IMR-90 (cell line): ENCODE measurements at regions not wholly inside any gene's neighbourhood (a gene's known extent, or its start where the extent isn't known, plus 50 kb on each side); places are given as distances from the start of the nearest gene placed in this dataset.

Experiments used
- ATAC-seq: fragments of 200-7000 bp; cut with Tn5 transposase; 2 replicates; pipeline ENCODE4 v1.9.1; 2020; ENCODE audit warnings: low read depth, mild to moderate bottlenecking, moderate library complexity
- BruUV-seq: library from RNA; stranded (reverse); fragments of 400-500 nt; replicated peaks from 2 replicates; lab custom pipeline; 2021; lab: Mats Ljungman, UMichigan
- CTCF ChIA-PET: fragments of 300-600 bp; formaldehyde crosslinking; extraction: SDS; loops from one replicate; lab custom pipeline; 2021; ENCODE audit warnings: antibody characterized with exemption; lab: Yijun Ruan, JAX
- POLR2A ChIA-PET: fragments of 300-600 bp; sonication (Branson Sonifier 250); formaldehyde crosslinking; loops from one replicate; lab custom pipeline; 2022; ENCODE audit warnings: antibody characterized with exemption; ENCODE audit not compliant: unreplicated experiment; lab: Charles Lee
- DNase-seq: peaks from one replicate; pipeline ENCODE4 v3.0.0; 2013
- H2AFZ ChIP-seq: replicated peaks from 2 replicates; pipeline ENCODE3; 2013; ENCODE audit warnings: low read length, mild to moderate bottlenecking; ENCODE audit not compliant: poor library complexity
- H2AK5ac ChIP-seq: 2 replicates; pipeline ENCODE4 v1.6.1; 2013; ENCODE audit warnings: low read depth, low read length, inconsistent platforms
- H2AK9ac ChIP-seq: replicated peaks from 2 replicates; pipeline ENCODE3; 2013; ENCODE audit warnings: mild to moderate bottlenecking, low read depth, low read length, moderate library complexity; ENCODE audit not compliant: poor library complexity
- H2BK120ac ChIP-seq: 2 replicates; pipeline ENCODE4 v1.6.1; 2013; ENCODE audit warnings: low read depth, low read length, inconsistent platforms
- H2BK15ac ChIP-seq: 3 replicates; pipeline ENCODE4 v1.6.1; 2013; ENCODE audit warnings: low read depth, low read length, inconsistent platforms
- H2BK20ac ChIP-seq: 2 replicates; pipeline ENCODE4 v1.6.1; 2013; ENCODE audit warnings: low read depth, mild to moderate bottlenecking, inconsistent platforms, low read length, moderate library complexity
- H2BK5ac ChIP-seq: 2 replicates; pipeline ENCODE4 v1.6.1; 2013; ENCODE audit warnings: mild to moderate bottlenecking, low read depth, low read length, inconsistent platforms; ENCODE audit not compliant: poor library complexity, severe bottlenecking
- H3K14ac ChIP-seq: replicated peaks from 2 replicates; pipeline ENCODE4 v1.6.1; 2013; ENCODE audit warnings: low read depth, low read length, inconsistent platforms
- H3K18ac ChIP-seq: 2 replicates; pipeline ENCODE4 v1.6.1; 2013; ENCODE audit warnings: low read depth, low read length, control low read depth
- H3K23ac ChIP-seq: 2 replicates; pipeline ENCODE4 v1.6.1; 2013; ENCODE audit warnings: low read depth, low read length, inconsistent platforms
- H3K27ac ChIP-seq: 2 replicates; pipeline ENCODE4 v1.5.1; 2013; ENCODE audit warnings: mild to moderate bottlenecking, control low read depth, low read length; ENCODE audit not compliant: insufficient read depth
- H3K27me3 ChIP-seq: 2 replicates; pipeline ENCODE4 v1.6.1; 2013; ENCODE audit warnings: low read length; ENCODE audit not compliant: control insufficient read depth, insufficient read depth
- H3K36me3 ChIP-seq: 2 replicates; pipeline ENCODE4 v1.6.1; 2013; ENCODE audit warnings: low read length, mixed read lengths; ENCODE audit not compliant: control insufficient read depth, insufficient read depth
- H3K4ac ChIP-seq: 2 replicates; pipeline ENCODE4 v1.6.1; 2013; ENCODE audit warnings: low read depth, low read length, inconsistent platforms
- H3K4me1 ChIP-seq: 2 replicates; pipeline ENCODE4 v1.6.1; 2013; ENCODE audit warnings: low read length, mixed read lengths; ENCODE audit not compliant: control insufficient read depth, insufficient read depth
- H3K4me2 ChIP-seq: 2 replicates; pipeline ENCODE4 v1.6.1; 2013; ENCODE audit warnings: low read depth, mild to moderate bottlenecking, control low read depth, low read length, moderate library complexity
- H3K4me3 ChIP-seq: 2 replicates; pipeline ENCODE4 v1.5.1; 2013; ENCODE audit warnings: low read depth, mild to moderate bottlenecking, control low read depth, low read length, moderate library complexity; ENCODE audit not compliant: insufficient read depth
- H3K56ac ChIP-seq: 2 replicates; pipeline ENCODE4 v1.6.1; 2013; ENCODE audit warnings: low read length, inconsistent platforms; ENCODE audit not compliant: insufficient read depth; ENCODE audit errors: extremely low read depth
- H3K79me1 ChIP-seq, 2 experiments: 2 replicates each; pipeline ENCODE4 v1.6.1; 2013; ENCODE audit warnings: low read length in 2 of 2, inconsistent platforms in 1 of 2, low read depth in 1 of 2
- H3K9ac ChIP-seq: 2 replicates; pipeline ENCODE4 v1.6.1; 2013; ENCODE audit warnings: low read depth, low read length, control low read depth
- H3K9me1 ChIP-seq: 2 replicates; pipeline ENCODE4 v1.6.1; 2013; ENCODE audit warnings: low read length, inconsistent platforms; ENCODE audit not compliant: insufficient read depth
- H3K9me3 ChIP-seq: 2 replicates; pipeline ENCODE4 v1.6.1; 2013; ENCODE audit warnings: low read length; ENCODE audit not compliant: control insufficient read depth, insufficient read depth
- H4K20me1 ChIP-seq: 2 replicates; pipeline ENCODE4 v1.6.1; 2013; ENCODE audit warnings: low read length, inconsistent platforms; ENCODE audit not compliant: insufficient read depth
- H4K5ac ChIP-seq: 2 replicates; pipeline ENCODE4 v1.6.1; 2013; ENCODE audit warnings: mild to moderate bottlenecking, low read depth, low read length, control low read depth
- H4K8ac ChIP-seq, 2 experiments: 2 replicates each; pipeline ENCODE4 v1.6.1; 2013; ENCODE audit warnings: low read depth in 2 of 2, low read length in 2 of 2, control low read depth in 1 of 2, inconsistent platforms in 1 of 2
- H4K91ac ChIP-seq: 2 replicates; pipeline ENCODE4 v1.6.1; 2013; ENCODE audit warnings: low read depth, low read length, inconsistent platforms; ENCODE audit not compliant: insufficient read depth
- BHLHE40 ChIP-seq: fragments of 150-350 bp; IDR thresholded peaks from 2 replicates; pipeline ENCODE4 v1.6.1; 2016; ENCODE audit warnings: mild to moderate bottlenecking, low read depth, low read length
- CHD1 ChIP-seq: IDR thresholded peaks from 2 replicates; pipeline ENCODE4 v1.6.1; 2012; ENCODE audit warnings: low read depth, low read length, improper control_type of control experiment
- CTCF ChIP-seq: conservative IDR thresholded peaks from 2 replicates; pipeline ENCODE4 v1.5.1; 2012; ENCODE audit warnings: mild to moderate bottlenecking, low read depth, low read length, improper control_type of control experiment
- FOS ChIP-seq: fragments of 150-350 bp; IDR thresholded peaks from 2 replicates; pipeline ENCODE4 v1.6.1; 2016; ENCODE audit warnings: low read depth, low read length
- MXI1 ChIP-seq: IDR thresholded peaks from 2 replicates; pipeline ENCODE4 v1.6.1; 2012; ENCODE audit warnings: low read depth, mild to moderate bottlenecking, low read length, moderate library complexity, borderline replicate concordance
- NFE2L2 ChIP-seq: fragments of 150-350 bp; IDR thresholded peaks from 2 replicates; pipeline ENCODE4 v1.6.1; 2016; ENCODE audit warnings: low read depth, mild to moderate bottlenecking, low read length
- RCOR1 ChIP-seq: IDR thresholded peaks from 2 replicates; pipeline ENCODE4 v1.6.1; 2012; ENCODE audit warnings: mild to moderate bottlenecking, low read length, improper control_type of control experiment; ENCODE audit not compliant: insufficient replicate concordance
- WGBS, 2 experiments: methylation state at CpG; one replicate each; pipeline versions ENCODE4 v1.1.5 to v1.1.7; 2013; ENCODE audit warnings: missing lambda C conversion rate in 2 of 2; ENCODE audit not compliant: insufficient read length in 1 of 2; ENCODE audit errors: extremely low coverage in 2 of 2; 5-methylcytosine and 5-hydroxymethylcytosine counted together
- dilution Hi-C: fragments of 300-500 bp; cut with HindIII; formaldehyde crosslinking; loops from one replicate; pipeline ENCODE4 v1.14.3; 2018; ENCODE audit warnings: low sequenced_read_pairs; ENCODE audit not compliant: unreplicated experiment
- in situ Hi-C: fragments of 300-500 bp; cut with MboI; formaldehyde crosslinking; loops from 3 replicates; pipeline ENCODE4 v1.14.3; 2019; ENCODE audit warnings: low sequenced_read_pairs, inconsistent platforms, mixed read lengths
- intact Hi-C: fragments of 100-400 bp; cut with micrococcal nuclease; formaldehyde crosslinking; loops from 2 replicates; pipeline ENCODE4 v1.10.0; 2022

GRCh38 chr10:30734901-30735300 lies 105.3 kb upstream of the LYZL2 start:
- H3K27me3 ChIP-seq: no peaks in the 10 kb centered on the region
- dilution Hi-C loops: no loop called here
- peak overlapping the region; percentile 47; the same call in 1 of the 2 replicates for H3K18ac ChIP-seq
- H3K56ac ChIP-seq: peak overlapping the region; percentile 58; the same call in 1 of the 2 replicates
- in situ Hi-C loops: no loop called here
- H2AK5ac ChIP-seq: peak overlapping the region; percentile 96
- no peaks in the 10 kb centered on the region for H4K20me1 ChIP-seq
- DNase-seq (no peak), ATAC-seq (no peak)
- H4K5ac ChIP-seq: peak overlapping the region; percentile 73
- WGBS, 2 experiments: 92% methylated on average over 2 of the region's 9 CpGs; no CpG with 5 or more reads in 1 of the 2 experiments
- peak overlapping the region; percentile 36 for H3K27ac ChIP-seq
- peak overlapping the region; percentile 86 for H3K4ac ChIP-seq
- ChIA-PET CTCF (no interaction called here), POLR2A (no interaction called here)
- peak overlapping the region; percentile 45 for H2AK9ac ChIP-seq
- H2BK5ac ChIP-seq: peak overlapping the region; percentile 8
- H3K9me1 ChIP-seq: peaks cover 18% of the 10 kb centered on the region
- peaks cover 7% of the 10 kb centered on the region; the same call in 1 of the 2 replicates for H3K9me3 ChIP-seq
- H3K4me2 ChIP-seq: no peak overlapping the region
- intact Hi-C loops: loop anchor here (5.0 kb wide), 1 partner anchor 297 kb away; the partner anchor contains the start of gene ZNF438
- peak overlapping the region; percentile 60 for H3K14ac ChIP-seq
- TF ChIP-seq RCOR1 (no peak), NFE2L2 (no peak), CHD1 (no peak), FOS (no peak), CTCF (no peak), BHLHE40 (no peak), MXI1 (no peak)
- H3K4me3 ChIP-seq: no peak overlapping the region
- no peak overlapping the region for H3K9ac ChIP-seq
- H3K79me1 ChIP-seq: peaks cover 0 to 11% of the 10 kb centered on the region in 2 experiments; a peak in 2 of 4 replicates
- peaks cover 7% of the 10 kb centered on the region for H3K4me1 ChIP-seq
- BruUV-seq: no TSS peak
- H4K91ac ChIP-seq: peak overlapping the region; percentile 88
- peak overlapping the region; percentile 98 for H2BK15ac ChIP-seq
- no peaks in the 10 kb centered on the region for H3K36me3 ChIP-seq
- H4K8ac ChIP-seq: peak overlapping the region; percentile 72 to 89
- peak overlapping the region; percentile 95 for H2BK20ac ChIP-seq
- 0 out of 2 replicates have a peak overlapping the region, but pooled peaks have one; percentile 12 for H3K23ac ChIP-seq
- peak overlapping the region; percentile 100 for H2BK120ac ChIP-seq
- H2AFZ ChIP-seq: peak overlapping the region; percentile 53
